Hepatocyte (in vitro differentiated cells): ENCODE measurements at regions not wholly inside any gene's neighbourhood (a gene's known extent, or its start where the extent isn't known, plus 50 kb on each side); places are given as distances from the start of the nearest gene placed in this dataset.

Experiments used
- EZH2 ChIP-seq: fragments of 200-600 bp; sonication (generic); IDR thresholded peaks from 2 replicates; pipeline ENCODE4 v1.6.1; 2016; ENCODE audit warnings: antibody characterized with exemption, mild to moderate bottlenecking, borderline replicate concordance
- EZH2phosphoT487 ChIP-seq: fragments of 200-600 bp; sonication (generic); IDR thresholded peaks from one replicate; pipeline ENCODE4 v1.6.1; 2018; ENCODE audit warnings: antibody characterized with exemption, mild to moderate bottlenecking, low read depth, moderate library complexity; ENCODE audit not compliant: unreplicated experiment, severe bottlenecking
- TF ChIP-seq, protein P1 (sequence below): fragments of 200-600 bp; sonication (generic); IDR thresholded peaks from 2 replicates; pipeline ENCODE4 v1.5.1; 2016; ENCODE audit warnings: antibody characterized with exemption, mild to moderate bottlenecking; ENCODE audit not compliant: poor library complexity

DNA sequence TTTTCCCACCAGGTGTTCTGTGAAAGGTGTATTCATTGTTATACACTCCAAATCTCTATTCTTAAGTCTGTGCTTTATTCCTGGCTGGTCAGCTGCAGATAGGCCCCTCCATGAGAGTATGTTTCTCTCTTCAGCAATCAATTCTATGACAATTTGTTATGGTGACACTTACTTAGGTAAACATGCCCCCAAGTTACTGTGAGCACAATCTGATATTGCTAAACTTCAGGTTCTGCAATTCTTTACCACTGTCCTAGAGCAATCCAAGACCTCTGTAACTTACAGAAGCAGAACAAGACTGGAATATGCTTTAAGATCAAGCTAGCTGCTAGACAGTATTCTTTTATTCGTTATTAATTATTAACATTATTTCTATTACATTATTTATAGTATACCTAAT is 391.9 kb downstream of the FRK start:
- TF ChIP-seq, protein P1, sequence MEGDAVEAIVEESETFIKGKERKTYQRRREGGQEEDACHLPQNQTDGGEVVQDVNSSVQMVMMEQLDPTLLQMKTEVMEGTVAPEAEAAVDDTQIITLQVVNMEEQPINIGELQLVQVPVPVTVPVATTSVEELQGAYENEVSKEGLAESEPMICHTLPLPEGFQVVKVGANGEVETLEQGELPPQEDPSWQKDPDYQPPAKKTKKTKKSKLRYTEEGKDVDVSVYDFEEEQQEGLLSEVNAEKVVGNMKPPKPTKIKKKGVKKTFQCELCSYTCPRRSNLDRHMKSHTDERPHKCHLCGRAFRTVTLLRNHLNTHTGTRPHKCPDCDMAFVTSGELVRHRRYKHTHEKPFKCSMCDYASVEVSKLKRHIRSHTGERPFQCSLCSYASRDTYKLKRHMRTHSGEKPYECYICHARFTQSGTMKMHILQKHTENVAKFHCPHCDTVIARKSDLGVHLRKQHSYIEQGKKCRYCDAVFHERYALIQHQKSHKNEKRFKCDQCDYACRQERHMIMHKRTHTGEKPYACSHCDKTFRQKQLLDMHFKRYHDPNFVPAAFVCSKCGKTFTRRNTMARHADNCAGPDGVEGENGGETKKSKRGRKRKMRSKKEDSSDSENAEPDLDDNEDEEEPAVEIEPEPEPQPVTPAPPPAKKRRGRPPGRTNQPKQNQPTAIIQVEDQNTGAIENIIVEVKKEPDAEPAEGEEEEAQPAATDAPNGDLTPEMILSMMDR: no peak
- TF ChIP-seq EZH2 (no peak), EZH2phosphoT487 (no peak)
